ENCODE measurements at regions not wholly inside any gene's neighbourhood (a gene's known extent, or its start where the extent isn't known, plus 50 kb on each side); places are given as distances from the start of the nearest gene placed in this dataset.
"Not testable (repeated sequence)": the region's sequence is repeated elsewhere in the genome, so short reads cannot be mapped to it uniquely, and the experiment has no call there.

DNA sequence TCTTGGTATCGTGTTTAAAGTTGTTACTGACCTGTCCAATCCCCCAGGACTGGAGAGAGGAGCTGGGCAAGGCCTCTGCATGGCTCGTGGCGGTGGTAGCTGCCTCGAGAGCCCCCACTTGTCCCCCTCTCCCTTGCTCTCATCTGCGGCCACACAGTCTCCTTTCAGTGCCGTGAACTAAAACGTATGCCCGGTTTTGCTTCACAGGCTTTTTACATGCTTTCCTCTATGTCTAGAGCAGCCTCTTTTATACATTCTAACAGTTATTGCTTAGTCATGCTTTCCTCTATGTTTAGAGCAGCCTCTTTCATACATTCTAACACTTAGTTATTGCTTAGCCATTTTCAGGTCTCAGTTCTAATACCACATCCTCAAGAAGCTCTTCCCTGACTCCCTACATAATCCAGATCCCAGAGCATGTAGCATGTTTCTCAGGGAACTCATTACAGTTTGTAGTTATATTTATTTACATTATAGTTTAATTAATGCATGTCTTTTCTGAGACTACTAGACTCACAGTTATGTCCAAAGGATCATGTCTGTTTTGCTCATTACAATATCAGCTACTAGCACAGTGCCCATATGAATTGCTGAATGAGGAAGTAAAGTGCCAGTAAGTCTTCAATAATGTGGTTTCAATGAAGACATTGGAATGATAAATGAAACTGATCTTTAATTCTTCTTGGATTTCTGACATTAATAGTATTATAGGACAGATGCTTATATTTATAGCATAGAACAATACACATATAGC lies 66.5 kb upstream of the TBL1XR1 start (continued):
- TF ChIP-seq, protein P1, sequence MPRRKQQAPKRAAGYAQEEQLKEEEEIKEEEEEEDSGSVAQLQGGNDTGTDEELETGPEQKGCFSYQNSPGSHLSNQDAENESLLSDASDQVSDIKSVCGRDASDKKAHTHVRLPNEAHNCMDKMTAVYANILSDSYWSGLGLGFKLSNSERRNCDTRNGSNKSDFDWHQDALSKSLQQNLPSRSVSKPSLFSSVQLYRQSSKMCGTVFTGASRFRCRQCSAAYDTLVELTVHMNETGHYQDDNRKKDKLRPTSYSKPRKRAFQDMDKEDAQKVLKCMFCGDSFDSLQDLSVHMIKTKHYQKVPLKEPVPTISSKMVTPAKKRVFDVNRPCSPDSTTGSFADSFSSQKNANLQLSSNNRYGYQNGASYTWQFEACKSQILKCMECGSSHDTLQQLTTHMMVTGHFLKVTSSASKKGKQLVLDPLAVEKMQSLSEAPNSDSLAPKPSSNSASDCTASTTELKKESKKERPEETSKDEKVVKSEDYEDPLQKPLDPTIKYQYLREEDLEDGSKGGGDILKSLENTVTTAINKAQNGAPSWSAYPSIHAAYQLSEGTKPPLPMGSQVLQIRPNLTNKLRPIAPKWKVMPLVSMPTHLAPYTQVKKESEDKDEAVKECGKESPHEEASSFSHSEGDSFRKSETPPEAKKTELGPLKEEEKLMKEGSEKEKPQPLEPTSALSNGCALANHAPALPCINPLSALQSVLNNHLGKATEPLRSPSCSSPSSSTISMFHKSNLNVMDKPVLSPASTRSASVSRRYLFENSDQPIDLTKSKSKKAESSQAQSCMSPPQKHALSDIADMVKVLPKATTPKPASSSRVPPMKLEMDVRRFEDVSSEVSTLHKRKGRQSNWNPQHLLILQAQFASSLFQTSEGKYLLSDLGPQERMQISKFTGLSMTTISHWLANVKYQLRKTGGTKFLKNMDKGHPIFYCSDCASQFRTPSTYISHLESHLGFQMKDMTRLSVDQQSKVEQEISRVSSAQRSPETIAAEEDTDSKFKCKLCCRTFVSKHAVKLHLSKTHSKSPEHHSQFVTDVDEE (CRISPR knock-in tag; IDR thresholded peaks at IDR 0.05) = no peak
- no peak for TF ChIP-seq ZFP3 (CRISPR knock-in tag; IDR thresholded peaks at IDR 0.05)
- TF ChIP-seq ZNF565 (CRISPR knock-in tag; conservative IDR thresholded peaks at IDR 0.05; ENCODE audit: low read depth) = no peak
- no peak for TF ChIP-seq ZNF8 (CRISPR knock-in tag; IDR thresholded peaks at IDR 0.05)

DNA sequence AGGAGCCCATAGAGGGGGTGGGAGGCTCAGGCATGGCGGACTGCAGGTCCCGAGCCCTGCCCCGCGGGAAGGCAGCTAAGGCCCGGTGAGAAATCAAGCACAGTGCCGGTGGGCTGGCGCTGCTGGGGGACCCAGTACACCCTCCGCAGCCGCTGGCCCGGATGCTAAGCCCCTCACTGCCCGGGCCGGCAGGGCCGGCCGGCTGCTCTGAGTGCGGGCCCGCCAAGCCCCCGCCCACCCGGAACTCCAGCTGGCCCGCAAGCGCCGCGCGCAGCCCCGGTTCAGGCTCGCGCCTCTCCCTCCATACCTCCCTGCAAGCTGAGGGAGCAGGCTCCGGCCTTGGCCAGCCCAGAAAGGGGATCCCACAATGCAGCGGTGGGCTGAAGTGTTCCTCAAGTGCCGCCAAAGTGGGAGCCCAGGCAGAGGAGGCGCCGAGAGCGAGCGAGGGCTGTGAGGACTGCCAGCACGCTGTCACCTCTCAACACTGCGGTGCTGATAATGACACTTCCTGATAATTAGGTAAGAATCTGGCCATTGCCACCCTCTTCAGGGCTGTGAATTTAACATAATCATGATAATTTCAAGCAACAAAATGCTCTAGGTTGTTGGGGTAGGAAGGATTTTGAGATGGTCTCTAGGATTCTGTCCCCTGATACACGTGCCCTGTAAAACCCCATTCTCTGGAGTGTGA lies 74.7 kb upstream of the TBL1XR1 start:
- ATAC-seq = not testable (repeated sequence)

DNA sequence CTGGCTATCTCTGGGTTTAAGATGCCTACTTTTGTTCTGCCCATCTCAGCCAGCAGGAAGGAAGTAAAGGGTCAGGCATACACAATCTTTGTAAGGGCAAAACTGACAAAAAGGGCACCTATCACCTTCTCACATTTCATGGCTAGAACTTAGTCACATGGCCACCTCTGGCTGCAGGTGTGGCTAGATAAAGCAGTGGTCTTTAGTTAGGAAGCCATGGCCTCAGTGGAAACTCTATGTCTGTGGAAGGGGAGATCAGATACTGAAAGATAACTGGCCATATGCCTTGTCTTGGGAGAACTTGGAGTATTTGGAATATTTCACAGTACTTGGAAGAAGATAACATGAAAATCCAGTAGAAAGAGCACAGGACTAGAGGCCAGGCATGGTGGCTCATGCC lies 80.7 kb upstream of the TBL1XR1 start:
- ATAC-seq = no peak
- TF ChIP-seq ESRRG (CRISPR knock-in tag; IDR thresholded peaks at IDR 0.05) (no peak), TCF4 (CRISPR knock-in tag; IDR thresholded peaks at IDR 0.05; ENCODE audit: borderline replicate concordance) (no peak), BACH2 (CRISPR knock-in tag; IDR thresholded peaks at IDR 0.05; ENCODE audit: borderline replicate concordance) (no peak), ISL1 (CRISPR knock-in tag; IDR thresholded peaks at IDR 0.05) (no peak), ZNF565 (CRISPR knock-in tag; conservative IDR thresholded peaks at IDR 0.05; ENCODE audit: low read depth) (no peak)
- TF ChIP-seq, protein P2, sequence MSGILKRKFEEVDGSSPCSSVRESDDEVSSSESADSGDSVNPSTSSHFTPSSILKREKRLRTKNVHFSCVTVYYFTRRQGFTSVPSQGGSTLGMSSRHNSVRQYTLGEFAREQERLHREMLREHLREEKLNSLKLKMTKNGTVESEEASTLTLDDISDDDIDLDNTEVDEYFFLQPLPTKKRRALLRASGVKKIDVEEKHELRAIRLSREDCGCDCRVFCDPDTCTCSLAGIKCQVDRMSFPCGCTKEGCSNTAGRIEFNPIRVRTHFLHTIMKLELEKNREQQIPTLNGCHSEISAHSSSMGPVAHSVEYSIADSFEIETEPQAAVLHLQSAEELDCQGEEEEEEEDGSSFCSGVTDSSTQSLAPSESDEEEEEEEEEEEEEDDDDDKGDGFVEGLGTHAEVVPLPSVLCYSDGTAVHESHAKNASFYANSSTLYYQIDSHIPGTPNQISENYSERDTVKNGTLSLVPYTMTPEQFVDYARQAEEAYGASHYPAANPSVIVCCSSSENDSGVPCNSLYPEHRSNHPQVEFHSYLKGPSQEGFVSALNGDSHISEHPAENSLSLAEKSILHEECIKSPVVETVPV (CRISPR knock-in tag; IDR thresholded peaks at IDR 0.05) = no peak
- TF ChIP-seq, protein P3, sequence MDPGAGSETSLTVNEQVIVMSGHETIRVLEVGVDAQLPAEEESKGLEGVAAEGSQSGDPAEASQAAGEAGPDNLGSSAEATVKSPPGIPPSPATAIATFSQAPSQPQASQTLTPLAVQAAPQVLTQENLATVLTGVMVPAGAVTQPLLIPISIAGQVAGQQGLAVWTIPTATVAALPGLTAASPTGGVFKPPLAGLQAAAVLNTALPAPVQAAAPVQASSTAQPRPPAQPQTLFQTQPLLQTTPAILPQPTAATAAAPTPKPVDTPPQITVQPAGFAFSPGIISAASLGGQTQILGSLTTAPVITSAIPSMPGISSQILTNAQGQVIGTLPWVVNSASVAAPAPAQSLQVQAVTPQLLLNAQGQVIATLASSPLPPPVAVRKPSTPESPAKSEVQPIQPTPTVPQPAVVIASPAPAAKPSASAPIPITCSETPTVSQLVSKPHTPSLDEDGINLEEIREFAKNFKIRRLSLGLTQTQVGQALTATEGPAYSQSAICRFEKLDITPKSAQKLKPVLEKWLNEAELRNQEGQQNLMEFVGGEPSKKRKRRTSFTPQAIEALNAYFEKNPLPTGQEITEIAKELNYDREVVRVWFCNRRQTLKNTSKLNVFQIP (CRISPR knock-in tag; IDR thresholded peaks at IDR 0.05; ENCODE audit: borderline replicate concordance, low read depth) = no peak

DNA sequence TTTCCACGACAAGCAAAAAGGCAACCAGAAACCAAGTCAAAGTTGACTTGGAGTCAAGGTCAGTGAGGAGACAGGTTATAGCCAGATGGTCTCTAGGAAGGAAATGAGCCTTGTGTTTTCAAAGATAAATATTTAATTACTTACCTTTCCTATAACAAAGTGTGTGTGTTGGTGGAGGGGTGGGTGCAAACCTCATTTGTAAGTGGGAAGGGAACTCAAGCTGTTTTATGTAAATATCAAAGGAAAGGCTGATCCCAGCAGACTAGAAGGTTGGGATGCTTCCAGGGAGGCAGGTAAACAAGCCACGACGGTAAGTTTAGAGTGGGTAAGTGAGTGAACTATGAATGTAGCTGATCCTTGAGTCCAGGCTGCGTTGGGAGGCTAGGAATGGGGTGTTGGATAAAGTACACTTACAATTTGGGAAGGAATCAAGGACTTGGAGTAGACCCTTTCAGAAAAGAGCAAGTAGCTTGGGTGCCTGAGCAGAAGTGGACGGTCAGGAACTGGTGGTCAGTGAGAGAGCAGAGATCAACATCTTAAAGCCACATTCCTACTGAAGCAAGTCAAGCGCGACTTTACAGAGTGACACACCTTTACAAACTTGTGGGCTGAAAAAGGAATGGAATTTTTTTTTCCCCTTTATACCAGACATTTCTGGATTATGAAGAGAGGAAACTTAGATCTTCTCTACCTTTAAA lies 82.0 kb upstream of the TBL1XR1 start:
- ATAC-seq = no peak
- TF ChIP-seq CSDC2 (CRISPR knock-in tag; IDR thresholded peaks at IDR 0.05) = no peak
- TF ChIP-seq GLIS3 (CRISPR knock-in tag; IDR thresholded peaks at IDR 0.05) = no peak
- TF ChIP-seq, protein P1 (CRISPR knock-in tag; IDR thresholded peaks at IDR 0.05) = no peak
- no peak for TF ChIP-seq ZFP3 (CRISPR knock-in tag; IDR thresholded peaks at IDR 0.05)
- TF ChIP-seq ZNF565 (CRISPR knock-in tag; conservative IDR thresholded peaks at IDR 0.05; ENCODE audit: low read depth) = no peak
- TF ChIP-seq ISL1 (CRISPR knock-in tag; IDR thresholded peaks at IDR 0.05) = no peak
- TF ChIP-seq ZC3H10 (CRISPR knock-in tag; IDR thresholded peaks at IDR 0.05) = no peak
- TF ChIP-seq, protein P3 (CRISPR knock-in tag; IDR thresholded peaks at IDR 0.05; ENCODE audit: borderline replicate concordance, low read depth) = no peak
- TF ChIP-seq, protein P4, sequence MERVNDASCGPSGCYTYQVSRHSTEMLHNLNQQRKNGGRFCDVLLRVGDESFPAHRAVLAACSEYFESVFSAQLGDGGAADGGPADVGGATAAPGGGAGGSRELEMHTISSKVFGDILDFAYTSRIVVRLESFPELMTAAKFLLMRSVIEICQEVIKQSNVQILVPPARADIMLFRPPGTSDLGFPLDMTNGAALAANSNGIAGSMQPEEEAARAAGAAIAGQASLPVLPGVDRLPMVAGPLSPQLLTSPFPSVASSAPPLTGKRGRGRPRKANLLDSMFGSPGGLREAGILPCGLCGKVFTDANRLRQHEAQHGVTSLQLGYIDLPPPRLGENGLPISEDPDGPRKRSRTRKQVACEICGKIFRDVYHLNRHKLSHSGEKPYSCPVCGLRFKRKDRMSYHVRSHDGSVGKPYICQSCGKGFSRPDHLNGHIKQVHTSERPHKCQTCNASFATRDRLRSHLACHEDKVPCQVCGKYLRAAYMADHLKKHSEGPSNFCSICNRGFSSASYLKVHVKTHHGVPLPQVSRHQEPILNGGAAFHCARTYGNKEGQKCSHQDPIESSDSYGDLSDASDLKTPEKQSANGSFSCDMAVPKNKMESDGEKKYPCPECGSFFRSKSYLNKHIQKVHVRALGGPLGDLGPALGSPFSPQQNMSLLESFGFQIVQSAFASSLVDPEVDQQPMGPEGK (CRISPR knock-in tag; IDR thresholded peaks at IDR 0.05; ENCODE audit: borderline replicate concordance) = no peak
- no peak for TF ChIP-seq SNAI2 (CRISPR knock-in tag; IDR thresholded peaks at IDR 0.05)
- no peak for TF ChIP-seq ZNF70 (CRISPR knock-in tag; IDR thresholded peaks at IDR 0.05)
- TF ChIP-seq ARNTL (CRISPR knock-in tag; IDR thresholded peaks at IDR 0.05; ENCODE audit: borderline replicate concordance, low read depth) = no peak
- TF ChIP-seq ZFP30 (CRISPR knock-in tag; IDR thresholded peaks at IDR 0.05) = no peak

Data from SK-N-SH treated with all-trans-retinoic acid at 6 μM for 48 hours (cell line).